BJ (cell line): ENCODE measurements at regions not wholly inside any gene's neighbourhood (a gene's known extent, or its start where the extent isn't known, plus 50 kb on each side); places are given as distances from the start of the nearest gene placed in this dataset.

Experiments
- CTCF ChIA-PET: fragments of 350-600 bp; formaldehyde crosslinking; extraction: SDS; loops from one replicate; lab custom pipeline; 2021; ENCODE audit warnings: antibody characterized with exemption, inconsistent platforms; lab: Yijun Ruan, JAX
- POLR2A ChIA-PET: fragments of 300-600 bp; sonication (Branson Sonifier 250); formaldehyde crosslinking; extraction: SDS; loops from one replicate; lab custom pipeline; 2021; ENCODE audit warnings: antibody characterized with exemption; lab: Charles Lee
- DNase-seq: peaks from one replicate; pipeline ENCODE4 v3.0.0-alpha.2; 2011; ENCODE audit warnings: low read depth
- H3K27me3 ChIP-seq: 2 replicates; pipeline ENCODE4 v1.6.0; 2011; ENCODE audit warnings: low read length; ENCODE audit not compliant: control insufficient read depth, insufficient read depth
- H3K36me3 ChIP-seq: 2 replicates; pipeline ENCODE4 v1.5.1; 2011; ENCODE audit warnings: low read length; ENCODE audit not compliant: control insufficient read depth, insufficient read depth
- H3K4me3 ChIP-seq: 2 replicates; pipeline ENCODE4 v1.5.1; 2011; ENCODE audit warnings: low read depth, mild to moderate bottlenecking, control low read depth, low read length
- CTCF ChIP-seq: IDR thresholded peaks from 2 replicates; pipeline ENCODE4 v1.5.1; 2011; ENCODE audit warnings: low read depth, mild to moderate bottlenecking, control low read depth, inconsistent platforms, low read length, moderate library complexity; ENCODE audit not compliant: insufficient read depth

GRCh38 chr10:78843495-78843894 is 225.3 kb upstream of the ZMIZ1 start:
- CTCF ChIA-PET: interaction anchor here (1.1 kb wide), 1 partner anchor 9 kb away, joined by 3 read pairs; no protein-coding TSS in a partner anchor
- no peak for TF ChIP-seq CTCF

GRCh38 chr10:78844960-78845607 is 223.7 kb upstream of the ZMIZ1 start:
- POLR2A ChIA-PET: no interaction called here
- H3K27me3 ChIP-seq: peaks cover 9% of the 10 kb centered on the region
- H3K36me3 ChIP-seq: no peaks in the 10 kb centered on the region
- no peak overlapping the region for H3K4me3 ChIP-seq
- no peak for TF ChIP-seq CTCF
- CTCF ChIA-PET: no interaction called here
- no peak for DNase-seq

More at GRCh38 chr10:78843495-78843894, 225.3 kb upstream of the ZMIZ1 start:
- Histone ChIP-seq H3K36me3 (no peaks in the 10 kb centered on the region), H3K4me3 (no peak overlapping the region), H3K27me3 (peaks cover 11% of the 10 kb centered on the region)
- POLR2A ChIA-PET: no interaction called here
- no peak for DNase-seq

GRCh38 chr10:78846071-78846470 is 222.7 kb upstream of the ZMIZ1 start:
- no peak overlapping the region for H3K4me3 ChIP-seq
- H3K36me3 ChIP-seq: no peaks in the 10 kb centered on the region
- no peak for DNase-seq
- peaks cover 8% of the 10 kb centered on the region for H3K27me3 ChIP-seq
- no peak for TF ChIP-seq CTCF
- ChIA-PET CTCF (no interaction called here), POLR2A (no interaction called here)

- DNase-seq: no peak
- ChIA-PET CTCF (no interaction called here), POLR2A (no interaction called here)
- no peak for TF ChIP-seq CTCF
- no peaks in the 10 kb centered on the region for H3K36me3 ChIP-seq
- peaks cover 8% of the 10 kb centered on the region for H3K27me3 ChIP-seq
- H3K4me3 ChIP-seq: no peak overlapping the region
Observed at GRCh38 chr10:78846760-78847159, 222.0 kb upstream of the ZMIZ1 start.

- Histone ChIP-seq H3K27me3 (peaks cover 8% of the 10 kb centered on the region), H3K4me3 (no peak overlapping the region), H3K36me3 (no peaks in the 10 kb centered on the region)
- POLR2A ChIA-PET: no interaction called here
- no peak for DNase-seq
- no peak for TF ChIP-seq CTCF
- CTCF ChIA-PET: no interaction called here
Observed at GRCh38 chr10:78847485-78847884, 221.3 kb upstream of the ZMIZ1 start.
